Spleen (tissue), 11 donors: ENCODE measurements at regions not wholly inside any gene's neighbourhood (a gene's known extent, or its start where the extent isn't known, plus 50 kb on each side); places are given as distances from the start of the nearest gene placed in this dataset.

Experiments used
- DNase-seq: peaks from one replicate; pipeline ENCODE4 v3.0.0-alpha.2; 2020
- H3K27ac ChIP-seq, 8 donors: fragments of 200-600 bp; sonication (generic) in 7 of 8; 1 replicate in 4 of 8; 2 replicates in 4 of 8; pipeline versions ENCODE4 v1.5.0 to v1.8.0; 2016 to 2021; ENCODE audit warnings: inconsistent platforms in 4 of 8, mild to moderate bottlenecking in 4 of 8, moderate library complexity in 1 of 8
- H3K27me3 ChIP-seq, 7 donors: fragments of 200-600 bp; sonication (generic) in 6 of 7; replicated peaks in 1 of 7; 1 replicate in 4 of 7; 2 replicates in 3 of 7; pipeline versions ENCODE4 v1.5.0 to v1.8.0; 2016 to 2021; ENCODE audit warnings: inconsistent platforms in 3 of 7, mild to moderate bottlenecking in 1 of 7
- H3K36me3 ChIP-seq, 6 donors: fragments of 200-600 bp; sonication (generic) in 5 of 6; 1 replicate in 4 of 6; 2 replicates in 2 of 6; pipeline versions ENCODE4 v1.5.0 to v1.8.0; 2016 to 2021; ENCODE audit warnings: inconsistent platforms in 2 of 6
- H3K4me1 ChIP-seq, 6 donors: fragments of 200-600 bp; sonication (generic) in 5 of 6; 1 replicate in 3 of 6; 2 replicates in 3 of 6; pipeline versions ENCODE4 v1.5.0 to v1.8.0; 2016 to 2021; ENCODE audit warnings: inconsistent platforms in 3 of 6
- H3K4me3 ChIP-seq, 8 donors: fragments of 200-600 bp; sonication (generic) in 7 of 8; 1 replicate in 4 of 8; 2 replicates in 4 of 8; pipeline versions ENCODE4 v1.5.0 to v1.8.0; 2016 to 2021; ENCODE audit warnings: inconsistent platforms in 4 of 8, mild to moderate bottlenecking in 4 of 8, moderate library complexity in 2 of 8
- H3K9me3 ChIP-seq, 8 donors: fragments of 200-600 bp; sonication (generic) in 7 of 8; 1 replicate in 4 of 8; 2 replicates in 4 of 8; pipeline versions ENCODE4 v1.5.0 to v1.8.0; 2016 to 2021; ENCODE audit warnings: inconsistent platforms in 4 of 8
- CTCF ChIP-seq, 11 experiments: fragments of 200-600 bp in 7 of 11; fragments of 450-650 bp in 4 of 11; sonication (generic) in 4 of 11; IDR thresholded peaks in 8 of 11; conservative IDR thresholded peaks in 3 of 11; 1 replicate in 7 of 11; 2 replicates in 4 of 11; pipeline versions ENCODE4 v1.4.0 to v1.8.0; 2016 to 2021; ENCODE audit warnings: antibody characterized with exemption in 11 of 11, inconsistent platforms in 4 of 11, mild to moderate bottlenecking in 1 of 11
- POLR2A ChIP-seq, 3 donors: fragments of 450-650 bp; IDR thresholded peaks; one replicate each; pipeline ENCODE4 v1.5.1; 2017; ENCODE audit warnings: antibody characterized with exemption in 3 of 3, mild to moderate bottlenecking in 1 of 3
- POLR2AphosphoS5 ChIP-seq, 3 donors: sonication (generic); formaldehyde crosslinking; IDR thresholded peaks; one replicate each; pipeline ENCODE4 v1.5.1; 2017; ENCODE audit warnings: antibody characterized with exemption in 3 of 3
- WGBS, 5 donors: extraction: QIAGEN DNeasy Blood & Tissue Kit in 3 of 5; methylation state at CpG; one replicate each; pipeline versions ENCODE4 v1.1.5 to v1.1.7; 2013 to 2018; 5-methylcytosine and 5-hydroxymethylcytosine counted together
- intact Hi-C: fragments of 100-400 bp; cut with DNase I; formaldehyde crosslinking; loops from one replicate; pipeline ENCODE4 v1.15.0; 2023; ENCODE audit warnings: low total_unique reads
- donor health status: healthy with polysubstance abuse.
- donor health status: DM: no; HTN: no; CAD: no; lungs with moderate emphysema.
- donor health status: DM: no; HTN: no; CAD: no.
- donor health status: Bipolar disorder and iron deficiency.
- donor health status: healthy.
- donor health status: DM: no; HTN: no; CAD: no.
- donor health status: DM: yes; HTN: yes; CAD: no.

- intact Hi-C loops = no loop called here
- H3K27me3 ChIP-seq = no peaks in the 10 kb centered on the region
- no peaks in the 10 kb centered on the region for H3K4me1 ChIP-seq
- H3K9me3 ChIP-seq = peaks cover 0 to 38% (median 27%) of the 10 kb centered on the region in 8 donors
- H3K36me3 ChIP-seq = no peaks in the 10 kb centered on the region
- WGBS, 5 donors = 65 to 91% (median 84%) methylated on average over 3 to 5 of the region's 5 CpGs
- no peak for DNase-seq
- H3K4me3 ChIP-seq = no peak overlapping the region
- no peak overlapping the region for H3K27ac ChIP-seq
- no peak for TF ChIP-seq POLR2A (IDR thresholded peaks at IDR 0.05)
- TF ChIP-seq CTCF (IDR thresholded peaks at IDR 0.05 in 8 of 11, conservative IDR thresholded peaks at IDR 0.05 in 3 of 11) = no peak
- TF ChIP-seq POLR2AphosphoS5 (IDR thresholded peaks at IDR 0.05) = no peak
These were observed 288.9 kb upstream of the CDH18 start for GRCh38 chr5:20276959-20277263.

- no peak overlapping the region for H3K27ac ChIP-seq
- H3K4me3 ChIP-seq = no peak overlapping the region
- no peak for DNase-seq
- H3K9me3 ChIP-seq = peaks cover 0 to 38% (median 27%) of the 10 kb centered on the region in 8 donors
- H3K36me3 ChIP-seq = no peaks in the 10 kb centered on the region
- intact Hi-C loops = no loop called here
- WGBS, 5 donors = 79 to 91% (median 84%) methylated on average over 3 of the region's 3 CpGs
- no peaks in the 10 kb centered on the region for H3K27me3 ChIP-seq
- no peak for TF ChIP-seq CTCF (IDR thresholded peaks at IDR 0.05 in 8 of 11, conservative IDR thresholded peaks at IDR 0.05 in 3 of 11)
- no peak for TF ChIP-seq POLR2A (IDR thresholded peaks at IDR 0.05)
- TF ChIP-seq POLR2AphosphoS5 (IDR thresholded peaks at IDR 0.05) = no peak
- no peaks in the 10 kb centered on the region for H3K4me1 ChIP-seq
These were observed 288.3 kb upstream of the CDH18 start for GRCh38 chr5:20276061-20276958.

GRCh38 chr5:20266066-20266465 lies 278.1 kb upstream of the CDH18 start:
- intact Hi-C loops = no loop called here
- no peaks in the 10 kb centered on the region for H3K36me3 ChIP-seq
- 73 to 98% (median 89%) methylated on average over 2 of the region's 2 CpGs for WGBS, 5 donors
- no peak overlapping the region for H3K27ac ChIP-seq
- H3K27me3 ChIP-seq = no peaks in the 10 kb centered on the region
- DNase-seq = no peak
- no peaks in the 10 kb centered on the region for H3K4me1 ChIP-seq
- H3K9me3 ChIP-seq = peaks cover 0 to 19% (median 6%) of the 10 kb centered on the region in 8 donors
- H3K4me3 ChIP-seq = no peak overlapping the region
- TF ChIP-seq CTCF (IDR thresholded peaks at IDR 0.05 in 8 of 11, conservative IDR thresholded peaks at IDR 0.05 in 3 of 11) = no peak
- TF ChIP-seq POLR2AphosphoS5 (IDR thresholded peaks at IDR 0.05) = no peak
- no peak for TF ChIP-seq POLR2A (IDR thresholded peaks at IDR 0.05)

GRCh38 chr5:20262896-20263295 lies 274.9 kb upstream of the CDH18 start:
- no peak overlapping the region for H3K4me3 ChIP-seq
- no peaks in the 10 kb centered on the region for H3K27me3 ChIP-seq
- WGBS, 5 donors = 78 to 88% (median 81%) methylated on average over 3 of the region's 3 CpGs
- intact Hi-C loops = no loop called here
- no peak for DNase-seq
- H3K4me1 ChIP-seq = no peaks in the 10 kb centered on the region
- no peak overlapping the region for H3K27ac ChIP-seq
- no peaks in the 10 kb centered on the region for H3K36me3 ChIP-seq
- peaks cover 0 to 15% (median 2%) of the 10 kb centered on the region in 8 donors for H3K9me3 ChIP-seq
- TF ChIP-seq POLR2A (IDR thresholded peaks at IDR 0.05) (no peak), CTCF (IDR thresholded peaks at IDR 0.05 in 8 of 11, conservative IDR thresholded peaks at IDR 0.05 in 3 of 11) (no peak), POLR2AphosphoS5 (IDR thresholded peaks at IDR 0.05) (no peak)
